Right hindlimb (tissue), 1 donor: ENCODE measurements at regions not wholly inside any gene's neighbourhood (a gene's known extent, or its start where the extent isn't known, plus 50 kb on each side); places are given as distances from the start of the nearest gene placed in this dataset.
A peak's percentile ranks its signal among the peaks of the same experiment; 100 is the strongest.

Experiments used
- DNase-seq: peaks from one replicate; pipeline ENCODE4 v3.0.0-alpha.2; 2018

GRCh38 chr6:120924214-120924613, 410.1 kb downstream of the TBC1D32 start:
- no peak for DNase-seq

GRCh38 chr6:120918137-120918536, 416.1 kb downstream of the TBC1D32 start:
- DNase-seq = no peak

GRCh38 chr6:120916844-120917243, 417.4 kb downstream of the TBC1D32 start:
- DNase-seq = no peak

DNA sequence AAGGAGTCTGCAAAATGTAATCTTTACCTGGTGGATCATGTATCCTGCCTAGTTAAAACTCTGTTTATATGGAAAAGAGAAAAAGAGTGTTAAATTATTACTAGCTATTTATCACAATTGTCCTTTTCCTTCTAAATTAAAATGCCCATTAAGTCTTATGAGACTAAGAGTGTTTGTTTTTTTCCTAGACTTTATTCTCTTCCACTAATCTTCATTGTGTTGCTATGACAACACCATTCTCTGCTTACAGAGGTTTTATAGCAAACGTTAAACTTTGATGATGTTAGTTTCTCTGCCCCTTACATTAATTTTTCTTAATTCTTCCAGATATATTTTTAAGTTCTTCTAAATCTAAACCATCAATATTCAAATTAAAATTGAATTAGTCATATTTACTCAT, 420.8 kb downstream of the TBC1D32 start:
- DNase-seq = no peak

GRCh38 chr6:120908767-120909166, 425.5 kb downstream of the TBC1D32 start:
- no peak for DNase-seq

DNA sequence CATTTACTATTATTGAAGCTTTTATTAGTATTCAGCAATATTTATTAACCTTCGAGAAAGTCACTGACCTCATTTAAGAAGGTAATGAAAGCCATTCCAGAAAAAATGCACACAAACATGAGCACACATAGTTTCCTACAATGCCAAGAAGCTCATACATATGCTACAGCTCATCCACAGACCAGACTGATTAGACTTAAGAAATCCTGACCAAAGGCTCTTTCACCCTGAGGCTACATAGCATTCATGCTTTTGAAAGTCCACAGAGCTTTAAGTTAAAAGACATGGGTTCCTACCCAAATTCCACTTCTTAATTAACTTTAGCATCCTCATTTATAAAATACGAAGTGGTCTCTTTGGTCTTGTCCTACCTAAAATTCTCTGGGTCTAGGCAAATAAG, 430.4 kb downstream of the TBC1D32 start:
- no peak for DNase-seq

- no peak for DNase-seq
Measured at GRCh38 chr6:120899932-120900331, 434.3 kb downstream of the TBC1D32 start.

DNA sequence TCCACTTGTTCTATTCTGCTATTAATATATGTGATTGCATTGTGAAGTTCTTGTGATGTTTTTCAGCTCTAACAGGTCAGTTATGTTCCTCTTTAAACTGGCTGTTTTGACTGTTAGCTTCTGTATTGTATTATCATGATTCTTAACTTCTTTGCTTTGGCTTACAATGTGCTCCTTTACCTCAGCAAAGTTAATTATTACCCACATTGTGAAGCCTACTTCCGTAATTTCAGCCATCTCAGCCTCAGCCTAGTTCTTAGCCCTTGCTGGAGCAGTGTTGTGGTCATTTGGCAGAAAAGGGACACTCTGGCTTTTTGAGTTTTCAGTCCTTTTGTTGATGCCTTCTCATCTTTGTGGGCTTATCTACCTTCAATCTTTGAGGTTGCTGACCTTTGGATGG, 440.2 kb downstream of the TBC1D32 start:
- DNase-seq = no peak

GRCh38 chr6:120876931-120877330, 457.3 kb downstream of the TBC1D32 start:
- DNase-seq = no peak

GRCh38 chr6:120876424-120876823, 457.9 kb downstream of the TBC1D32 start:
- DNase-seq = no peak

- DNase-seq = no peak
Measured at GRCh38 chr6:120875900-120876299, 458.4 kb downstream of the TBC1D32 start.

DNA sequence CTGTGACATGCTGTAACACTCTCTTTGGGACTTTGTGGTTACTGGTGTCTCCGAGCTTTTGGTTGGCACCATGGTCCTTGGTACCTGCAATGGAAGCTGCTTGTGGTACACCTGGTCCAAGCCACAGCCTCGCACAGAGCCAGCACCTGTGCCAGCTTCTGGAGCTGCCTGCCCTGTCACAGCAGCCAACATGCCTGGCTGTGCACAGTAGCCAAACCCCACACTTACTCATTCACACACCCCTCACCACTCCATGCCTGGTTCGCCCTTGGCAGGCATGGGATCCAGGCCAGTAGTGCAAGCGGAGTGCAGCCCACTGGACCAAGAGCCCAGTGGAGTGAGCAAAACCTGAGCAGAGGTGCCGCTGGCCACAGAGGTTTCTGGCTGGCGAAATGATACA, 459.9 kb downstream of the TBC1D32 start:
- no peak for DNase-seq

DNA sequence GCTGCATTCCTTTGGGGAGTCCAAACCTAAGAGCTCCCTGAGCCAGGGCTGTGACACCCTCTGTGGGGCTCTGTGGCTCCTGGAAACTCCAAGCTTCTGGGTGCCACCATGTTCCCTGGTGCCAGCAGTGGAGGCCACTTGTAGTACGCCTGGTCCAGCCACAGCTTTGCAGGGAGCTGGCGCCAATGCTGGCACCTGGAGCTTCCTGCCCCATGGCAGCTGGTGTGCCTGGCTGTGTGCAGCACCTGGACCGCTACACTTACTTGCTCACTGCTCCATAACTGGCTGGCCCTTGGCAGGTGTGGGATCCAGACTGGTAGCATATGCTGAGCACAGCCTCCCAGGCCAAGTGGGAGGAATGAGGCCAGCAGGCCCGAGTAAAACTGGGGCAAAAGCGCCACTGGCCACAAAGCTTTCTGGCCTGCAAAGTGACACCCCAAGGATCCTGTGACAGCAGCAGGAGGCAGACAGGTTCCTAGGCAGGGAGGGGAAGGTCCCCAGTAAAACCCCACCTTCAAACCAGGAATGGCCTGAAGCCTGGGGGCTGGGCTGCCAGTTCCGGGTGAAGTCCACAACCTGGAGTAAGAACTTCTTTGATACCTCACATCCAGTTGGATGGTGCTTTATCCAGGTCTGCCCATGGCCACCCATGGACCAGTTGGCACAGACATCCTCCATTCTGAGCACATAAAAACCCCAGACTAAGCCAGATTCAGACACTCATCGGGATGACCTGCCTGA, 461.0 kb downstream of the TBC1D32 start:
- DNase-seq = no peak

DNA sequence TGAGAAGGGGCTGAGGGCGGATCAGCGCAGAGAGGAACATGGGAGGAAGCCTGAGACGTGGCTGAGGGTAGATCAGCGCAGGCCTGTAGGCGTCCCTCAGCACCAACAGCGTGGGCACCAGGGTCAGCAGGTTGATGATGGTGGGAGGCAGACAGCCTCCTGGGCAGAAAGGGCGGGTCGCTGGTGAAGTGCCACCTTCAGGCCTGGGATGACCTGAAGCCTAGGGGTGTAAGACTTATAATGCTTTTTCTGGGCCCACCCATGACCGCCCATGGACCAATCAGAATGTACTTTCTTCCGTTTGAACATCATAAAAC, 462.1 kb downstream of the TBC1D32 start:
- DNase-seq = no peak

DNA sequence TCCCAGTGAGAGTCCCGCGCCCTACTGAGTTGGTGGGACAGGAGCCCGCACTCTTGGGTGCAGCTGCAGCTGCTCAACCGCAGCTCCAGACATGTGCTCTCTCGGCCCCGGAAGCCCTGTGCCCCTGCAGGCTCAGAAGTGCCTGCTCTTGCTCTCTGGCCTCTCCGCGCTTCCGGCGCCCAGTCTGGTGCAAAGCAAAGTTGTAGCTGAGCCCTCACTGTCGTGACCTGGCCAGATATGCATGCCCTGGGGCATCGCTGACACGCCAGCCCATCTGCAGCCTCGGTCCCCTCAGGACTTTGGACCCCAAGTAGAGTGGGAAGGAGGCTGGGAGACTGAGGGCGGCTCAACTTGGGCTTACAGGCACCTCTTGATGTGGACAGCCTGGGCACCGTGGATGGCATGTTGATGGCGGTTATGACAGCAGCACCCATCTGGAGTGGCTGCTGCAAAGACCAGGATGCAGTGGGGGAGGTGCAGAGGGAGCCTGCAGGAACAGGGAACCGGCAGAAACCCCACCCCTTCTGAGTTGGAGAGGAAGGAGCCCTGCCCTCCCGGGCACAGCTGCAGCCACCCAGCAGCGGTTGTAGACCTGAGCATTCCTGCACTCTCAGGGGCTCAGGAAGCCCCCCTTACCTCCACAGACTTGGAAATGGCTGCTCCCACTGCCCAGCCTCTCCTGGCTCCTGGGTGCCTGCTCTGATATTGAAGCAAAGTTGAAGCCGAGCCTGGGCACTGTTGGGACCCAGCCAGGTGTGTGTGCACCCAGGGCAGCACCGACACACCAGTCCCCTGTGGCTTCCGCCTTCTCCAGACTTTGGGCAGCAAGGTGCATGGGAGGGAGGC, 462.6 kb downstream of the TBC1D32 start:
- no peak for DNase-seq

DNA sequence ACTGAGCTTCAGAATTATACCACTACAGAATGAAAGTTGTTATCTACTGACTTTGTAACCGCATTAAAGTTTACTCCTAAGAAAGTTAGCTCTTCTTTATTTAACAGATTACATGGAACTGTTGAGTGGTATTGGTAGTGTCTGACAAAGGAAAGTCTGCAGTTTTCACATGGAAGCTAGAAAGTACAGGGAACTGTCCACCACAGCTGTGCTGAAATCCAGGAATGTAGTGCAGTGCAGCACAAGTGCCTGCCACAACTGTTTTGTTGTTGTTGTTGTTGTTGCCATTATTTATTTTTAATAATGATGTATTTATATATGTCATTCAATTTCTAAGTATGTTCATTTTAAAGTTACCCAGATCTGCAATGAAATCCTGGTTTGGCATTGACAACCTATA, 464.9 kb downstream of the TBC1D32 start:
- DNase-seq = peak; percentile 29

DNA sequence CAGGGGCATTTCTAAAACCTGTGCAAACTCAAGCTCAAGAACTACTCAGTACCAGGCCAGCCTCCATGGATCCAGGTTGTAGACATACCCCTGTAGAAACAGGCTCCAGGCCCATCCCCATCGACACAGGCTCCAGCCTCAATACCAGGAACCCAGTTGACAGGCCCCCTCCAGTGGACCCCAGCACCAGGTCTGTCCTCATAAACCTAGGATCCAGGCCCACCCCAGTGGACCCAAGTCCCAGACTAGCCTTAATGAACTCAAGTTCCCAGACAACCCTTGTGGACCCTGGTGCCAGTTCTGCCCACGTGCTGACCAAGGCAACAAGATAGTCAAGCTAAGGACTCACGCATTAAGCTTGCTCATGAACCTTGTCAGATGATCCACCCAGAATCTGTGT, 476.9 kb downstream of the TBC1D32 start:
- no peak for DNase-seq

- no peak for DNase-seq
Measured at GRCh38 chr6:120854583-120854982, 479.7 kb downstream of the TBC1D32 start.

DNA sequence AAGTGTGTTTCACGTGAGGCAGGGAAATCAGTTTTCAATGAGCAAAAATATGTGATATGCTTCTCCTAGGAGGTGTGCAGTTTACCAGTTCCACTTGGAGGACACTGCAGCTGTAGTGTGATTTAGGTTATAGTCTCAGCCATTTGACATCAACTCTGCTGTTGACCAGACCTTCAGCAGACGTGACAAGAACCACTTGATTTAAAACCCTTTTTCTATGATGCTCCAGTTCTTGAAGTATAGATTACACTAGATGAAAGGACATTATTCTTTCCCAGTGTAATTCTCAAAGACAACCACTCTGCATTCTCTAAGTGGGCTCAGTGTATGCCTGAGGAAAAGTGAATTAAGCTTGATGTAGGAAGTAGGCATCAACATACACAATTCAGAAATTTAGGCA, 480.8 kb downstream of the TBC1D32 start:
- no peak for DNase-seq

DNA sequence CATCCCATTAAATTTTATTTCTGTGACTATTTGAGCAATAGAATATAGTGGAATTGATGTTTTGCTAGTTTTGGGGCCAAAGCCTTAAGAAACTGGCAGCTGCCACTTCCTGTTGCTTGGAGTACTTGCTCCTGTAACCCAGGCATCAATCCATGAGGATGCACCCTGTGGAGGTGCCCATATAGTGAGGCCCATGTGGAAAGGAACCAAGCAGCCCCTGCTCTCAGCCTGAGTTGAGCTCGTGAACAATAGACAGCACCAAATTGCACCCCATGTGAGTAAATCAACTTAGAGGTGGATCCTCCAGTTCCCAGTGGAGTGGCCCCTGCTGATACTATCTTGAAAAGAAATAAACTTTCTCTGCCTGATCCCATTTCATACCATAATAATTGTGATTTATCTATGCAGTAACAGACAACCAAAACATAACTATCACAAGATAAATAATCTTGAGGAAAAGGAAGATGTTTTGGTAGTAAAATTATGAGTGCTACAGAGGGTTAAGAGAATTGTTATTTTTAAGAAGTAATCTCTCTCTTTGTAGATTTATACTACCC, 481.9 kb downstream of the TBC1D32 start:
- DNase-seq = no peak

- DNase-seq = no peak
Measured at GRCh38 chr6:120826253-120826652, 508.0 kb downstream of the TBC1D32 start.

- no peak for DNase-seq
Measured at GRCh38 chr6:120816794-120817193, 517.5 kb downstream of the TBC1D32 start.

DNA sequence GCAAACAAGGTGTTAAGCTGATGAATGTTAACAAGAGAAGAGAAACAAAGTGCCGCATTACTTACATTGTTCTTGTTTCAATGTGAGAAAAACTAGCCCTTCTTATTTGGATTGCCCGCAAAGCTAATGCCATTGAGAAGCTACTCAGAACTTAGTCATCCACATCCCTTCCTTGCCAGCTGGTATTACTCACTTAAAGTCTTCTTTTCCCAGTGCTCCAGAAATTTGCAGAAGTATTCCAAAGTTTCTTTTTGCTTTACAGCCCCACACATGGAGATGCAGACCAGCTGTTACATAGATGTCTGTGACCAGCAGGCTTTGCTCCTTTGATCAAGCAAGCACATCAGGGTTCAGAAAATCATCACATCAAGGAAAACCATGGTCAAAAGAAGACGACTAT, 529.0 kb downstream of the TBC1D32 start:
- no peak for DNase-seq

DNA sequence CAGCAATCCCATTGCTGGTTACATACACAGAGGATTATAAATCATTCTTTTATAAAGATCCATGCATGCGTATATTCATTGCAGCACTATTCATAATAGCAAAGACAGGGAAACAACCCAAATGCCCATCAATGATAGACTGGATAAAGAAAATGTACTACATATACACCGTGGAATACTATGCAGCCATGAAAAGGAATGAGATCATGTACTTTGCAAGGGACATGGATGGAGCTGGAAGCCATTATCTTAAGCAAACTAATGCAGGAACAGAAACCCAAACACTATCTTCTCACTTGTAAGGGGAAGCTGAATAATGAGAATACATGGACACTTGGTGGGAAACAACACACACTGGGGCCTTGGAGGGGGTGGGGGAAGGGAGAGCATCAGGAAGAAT, 529.7 kb downstream of the TBC1D32 start:
- DNase-seq = no peak
